ENCODE measurements at regions not wholly inside any gene's neighbourhood (a gene's known extent, or its start where the extent isn't known, plus 50 kb on each side); places are given as distances from the start of the nearest gene placed in this dataset.

- 94% methylated on average over 6 of the region's 6 CpGs for WGBS
- H3K4me1 ChIP-seq (ENCODE audit: control insufficient read depth in 2 of 2, insufficient read depth in 2 of 2, low read length in 2 of 2) = no peaks in the 10 kb centered on the region
These were observed 109.1 kb upstream of the GLI2 start for GRCh38 chr2:120626566-120626965.

GRCh38 chr2:120628248-120628647 is 107.4 kb upstream of the GLI2 start:
- peaks cover 0 to 3% of the 10 kb centered on the region in 2 donors for H3K27me3 ChIP-seq (ENCODE audit: control insufficient read depth in 2 of 2, insufficient read depth in 1 of 2, low read length in 1 of 2)
- WGBS = 87% methylated on average over 3 of the region's 3 CpGs
- H3K4me1 ChIP-seq (ENCODE audit: control insufficient read depth in 2 of 2, insufficient read depth in 2 of 2, low read length in 2 of 2) = no peaks in the 10 kb centered on the region
- H3K36me3 ChIP-seq (ENCODE audit: control insufficient read depth in 2 of 2, insufficient read depth in 2 of 2, low read length in 1 of 2) = no peaks in the 10 kb centered on the region
- no peaks in the 10 kb centered on the region for H3K9me3 ChIP-seq (ENCODE audit: control insufficient read depth in 2 of 2, insufficient read depth in 1 of 2, low read length in 1 of 2)
- DNase-seq (ENCODE audit: low read depth in 6 of 9, low spot score in 9 of 9) = no peak
- no peak overlapping the region for H3K27ac ChIP-seq (ENCODE audit: low read depth in 1 of 2, low read length in 1 of 2)
- no peak overlapping the region for H3K4me3 ChIP-seq (ENCODE audit: low read length in 2 of 2)

More at GRCh38 chr2:120626566-120626965, 109.1 kb upstream of the GLI2 start:
- Histone ChIP-seq H3K4me3 (ENCODE audit: low read length in 2 of 2) (no peak overlapping the region), H3K36me3 (ENCODE audit: control insufficient read depth in 2 of 2, insufficient read depth in 2 of 2, low read length in 1 of 2) (no peaks in the 10 kb centered on the region), H3K27me3 (ENCODE audit: control insufficient read depth in 2 of 2, insufficient read depth in 1 of 2, low read length in 1 of 2) (peaks cover 0 to 3% of the 10 kb centered on the region in 2 donors), H3K9me3 (ENCODE audit: control insufficient read depth in 2 of 2, insufficient read depth in 1 of 2, low read length in 1 of 2) (peaks cover 0 to 4% of the 10 kb centered on the region in 2 donors), H3K27ac (ENCODE audit: low read depth in 1 of 2, low read length in 1 of 2) (no peak overlapping the region)
- no peak for DNase-seq (ENCODE audit: low read depth in 6 of 9, low spot score in 9 of 9)

GRCh38 chr2:120629241-120629895 is 106.3 kb upstream of the GLI2 start:
- 95% methylated on average over 8 of the region's 8 CpGs for WGBS

GRCh38 chr2:120630031-120630701 is 105.5 kb upstream of the GLI2 start:
- H3K27me3 ChIP-seq (ENCODE audit: control insufficient read depth in 2 of 2, insufficient read depth in 1 of 2, low read length in 1 of 2) = no peaks in the 10 kb centered on the region
- DNase-seq (ENCODE audit: low read depth in 6 of 9, low spot score in 9 of 9) = no peak
- whole genome bisulfite sequencing = 97% methylated on average over 10 of the region's 10 CpGs
- H3K4me3 ChIP-seq (ENCODE audit: low read length in 2 of 2) = no peak overlapping the region
- no peaks in the 10 kb centered on the region for H3K9me3 ChIP-seq (ENCODE audit: control insufficient read depth in 2 of 2, insufficient read depth in 1 of 2, low read length in 1 of 2)
- no peaks in the 10 kb centered on the region for H3K4me1 ChIP-seq (ENCODE audit: control insufficient read depth in 2 of 2, insufficient read depth in 2 of 2, low read length in 2 of 2)
- H3K27ac ChIP-seq (ENCODE audit: low read depth in 1 of 2, low read length in 1 of 2) = no peak overlapping the region
- no peaks in the 10 kb centered on the region for H3K36me3 ChIP-seq (ENCODE audit: control insufficient read depth in 2 of 2, insufficient read depth in 2 of 2, low read length in 1 of 2)

More at GRCh38 chr2:120629241-120629895, 106.3 kb upstream of the GLI2 start:
- Histone ChIP-seq H3K27ac (ENCODE audit: low read depth in 1 of 2, low read length in 1 of 2) (no peak overlapping the region), H3K36me3 (ENCODE audit: control insufficient read depth in 2 of 2, insufficient read depth in 2 of 2, low read length in 1 of 2) (no peaks in the 10 kb centered on the region), H3K27me3 (ENCODE audit: control insufficient read depth in 2 of 2, insufficient read depth in 1 of 2, low read length in 1 of 2) (peaks cover 0 to 3% of the 10 kb centered on the region in 2 donors), H3K4me3 (ENCODE audit: low read length in 2 of 2) (no peak overlapping the region), H3K4me1 (ENCODE audit: control insufficient read depth in 2 of 2, insufficient read depth in 2 of 2, low read length in 2 of 2) (no peaks in the 10 kb centered on the region), H3K9me3 (ENCODE audit: control insufficient read depth in 2 of 2, insufficient read depth in 1 of 2, low read length in 1 of 2) (no peaks in the 10 kb centered on the region)
- no peak for DNase-seq (ENCODE audit: low read depth in 6 of 9, low spot score in 9 of 9)

- no peaks in the 10 kb centered on the region for H3K4me1 ChIP-seq (ENCODE audit: control insufficient read depth in 2 of 2, insufficient read depth in 2 of 2, low read length in 2 of 2)
- no peaks in the 10 kb centered on the region for H3K9me3 ChIP-seq (ENCODE audit: control insufficient read depth in 2 of 2, insufficient read depth in 1 of 2, low read length in 1 of 2)
- H3K36me3 ChIP-seq (ENCODE audit: control insufficient read depth in 2 of 2, insufficient read depth in 2 of 2, low read length in 1 of 2) = no peaks in the 10 kb centered on the region
- no peaks in the 10 kb centered on the region for H3K27me3 ChIP-seq (ENCODE audit: control insufficient read depth in 2 of 2, insufficient read depth in 1 of 2, low read length in 1 of 2)
- H3K27ac ChIP-seq (ENCODE audit: low read depth in 1 of 2, low read length in 1 of 2) = no peak overlapping the region
- DNase-seq (ENCODE audit: low read depth in 6 of 9, low spot score in 9 of 9) = no peak
- H3K4me3 ChIP-seq (ENCODE audit: low read length in 2 of 2) = no peak overlapping the region
- 88% methylated on average over 4 of the region's 4 CpGs for WGBS
These were observed 104.4 kb upstream of the GLI2 start for GRCh38 chr2:120631236-120631635.

GRCh38 chr2:120631724-120632123 is 103.9 kb upstream of the GLI2 start:
- Histone ChIP-seq H3K9me3 (ENCODE audit: control insufficient read depth in 2 of 2, insufficient read depth in 1 of 2, low read length in 1 of 2) (no peaks in the 10 kb centered on the region), H3K27ac (ENCODE audit: low read depth in 1 of 2, low read length in 1 of 2) (no peak overlapping the region), H3K36me3 (ENCODE audit: control insufficient read depth in 2 of 2, insufficient read depth in 2 of 2, low read length in 1 of 2) (no peaks in the 10 kb centered on the region), H3K4me1 (ENCODE audit: control insufficient read depth in 2 of 2, insufficient read depth in 2 of 2, low read length in 2 of 2) (no peaks in the 10 kb centered on the region), H3K4me3 (ENCODE audit: low read length in 2 of 2) (no peak overlapping the region), H3K27me3 (ENCODE audit: control insufficient read depth in 2 of 2, insufficient read depth in 1 of 2, low read length in 1 of 2) (no peaks in the 10 kb centered on the region)
- 61% methylated on average over 3 of the region's 3 CpGs for WGBS
- DNase-seq (ENCODE audit: low read depth in 6 of 9, low spot score in 9 of 9) = no peak

GRCh38 chr2:120632796-120633646 is 102.6 kb upstream of the GLI2 start:
- no peaks in the 10 kb centered on the region for H3K36me3 ChIP-seq (ENCODE audit: control insufficient read depth in 2 of 2, insufficient read depth in 2 of 2, low read length in 1 of 2)
- H3K9me3 ChIP-seq (ENCODE audit: control insufficient read depth in 2 of 2, insufficient read depth in 1 of 2, low read length in 1 of 2) = no peaks in the 10 kb centered on the region
- no peak overlapping the region for H3K4me3 ChIP-seq (ENCODE audit: low read length in 2 of 2)
- 88% methylated on average over 17 of the region's 17 CpGs for WGBS
- H3K27ac ChIP-seq (ENCODE audit: low read depth in 1 of 2, low read length in 1 of 2) = no peak overlapping the region
- DNase-seq (ENCODE audit: low read depth in 6 of 9, low spot score in 9 of 9) = no peak
- no peaks in the 10 kb centered on the region for H3K4me1 ChIP-seq (ENCODE audit: control insufficient read depth in 2 of 2, insufficient read depth in 2 of 2, low read length in 2 of 2)
- H3K27me3 ChIP-seq (ENCODE audit: control insufficient read depth in 2 of 2, insufficient read depth in 1 of 2, low read length in 1 of 2) = no peaks in the 10 kb centered on the region

GRCh38 chr2:120634533-120634932 is 101.1 kb upstream of the GLI2 start:
- Histone ChIP-seq H3K36me3 (ENCODE audit: control insufficient read depth in 2 of 2, insufficient read depth in 2 of 2, low read length in 1 of 2) (no peaks in the 10 kb centered on the region), H3K4me1 (ENCODE audit: control insufficient read depth in 2 of 2, insufficient read depth in 2 of 2, low read length in 2 of 2) (no peaks in the 10 kb centered on the region), H3K9me3 (ENCODE audit: control insufficient read depth in 2 of 2, insufficient read depth in 1 of 2, low read length in 1 of 2) (no peaks in the 10 kb centered on the region), H3K27me3 (ENCODE audit: control insufficient read depth in 2 of 2, insufficient read depth in 1 of 2, low read length in 1 of 2) (no peaks in the 10 kb centered on the region), H3K4me3 (ENCODE audit: low read length in 2 of 2) (no peak overlapping the region), H3K27ac (ENCODE audit: low read depth in 1 of 2, low read length in 1 of 2) (no peak overlapping the region)
- no peak for DNase-seq (ENCODE audit: low read depth in 6 of 9, low spot score in 9 of 9)
- WGBS = 93% methylated on average over 6 of the region's 6 CpGs

- WGBS = 96% methylated on average over 5 of the region's 5 CpGs
- no peak for DNase-seq (ENCODE audit: low read depth in 6 of 9, low spot score in 9 of 9)
- Histone ChIP-seq H3K36me3 (ENCODE audit: control insufficient read depth in 2 of 2, insufficient read depth in 2 of 2, low read length in 1 of 2) (no peaks in the 10 kb centered on the region), H3K27me3 (ENCODE audit: control insufficient read depth in 2 of 2, insufficient read depth in 1 of 2, low read length in 1 of 2) (no peaks in the 10 kb centered on the region), H3K27ac (ENCODE audit: low read depth in 1 of 2, low read length in 1 of 2) (no peak overlapping the region), H3K9me3 (ENCODE audit: control insufficient read depth in 2 of 2, insufficient read depth in 1 of 2, low read length in 1 of 2) (no peaks in the 10 kb centered on the region), H3K4me3 (ENCODE audit: low read length in 2 of 2) (no peak overlapping the region), H3K4me1 (ENCODE audit: control insufficient read depth in 2 of 2, insufficient read depth in 2 of 2, low read length in 2 of 2) (no peaks in the 10 kb centered on the region)
These were observed 100.5 kb upstream of the GLI2 start for GRCh38 chr2:120635146-120635545.
